ENCODE measurements at regions not wholly inside any gene's neighbourhood (a gene's known extent, or its start where the extent isn't known, plus 50 kb on each side); places are given as distances from the start of the nearest gene placed in this dataset.
"Not testable (repeated sequence)": the region's sequence is repeated elsewhere in the genome, so short reads cannot be mapped to it uniquely, and the experiment has no call there.

- H3K27me3 ChIP-seq (ENCODE audit: insufficient read depth, low read length): no peaks in the 10 kb centered on the region
- H3K9me3 ChIP-seq (ENCODE audit: low read depth, low read length): no peaks in the 10 kb centered on the region
- H3K4me1 ChIP-seq (ENCODE audit: insufficient read depth, low read length): peaks cover 33% of the 10 kb centered on the region
- no peak overlapping the region for H3K4me3 ChIP-seq (ENCODE audit: low read length)
Measured at GRCh38 chrX:39779952-39780783, 317.6 kb downstream of the BCOR start.

- Histone ChIP-seq H3K4me3 (ENCODE audit: low read length) (no peak overlapping the region), H3K9me3 (ENCODE audit: low read depth, low read length) (no peaks in the 10 kb centered on the region), H3K4me1 (ENCODE audit: insufficient read depth, low read length) (peaks cover 28% of the 10 kb centered on the region), H3K27me3 (ENCODE audit: insufficient read depth, low read length) (no peaks in the 10 kb centered on the region)
Measured at GRCh38 chrX:39782276-39782675, 315.5 kb downstream of the BCOR start.

- H3K4me3 ChIP-seq (ENCODE audit: low read length): no peak overlapping the region
- H3K9me3 ChIP-seq (ENCODE audit: low read depth, low read length): no peaks in the 10 kb centered on the region
- H3K27me3 ChIP-seq (ENCODE audit: insufficient read depth, low read length): no peaks in the 10 kb centered on the region
- peaks cover 4% of the 10 kb centered on the region for H3K4me1 ChIP-seq (ENCODE audit: insufficient read depth, low read length)
Measured at GRCh38 chrX:39787999-39788398, 309.8 kb downstream of the BCOR start.

- H3K9me3 ChIP-seq (ENCODE audit: low read depth, low read length): no peaks in the 10 kb centered on the region
Measured at GRCh38 chrX:39788521-39788920, 309.2 kb downstream of the BCOR start.

GRCh38 chrX:39791691-39792090 lies 306.1 kb downstream of the BCOR start:
- no peaks in the 10 kb centered on the region for H3K9me3 ChIP-seq (ENCODE audit: low read depth, low read length)
- H3K4me3 ChIP-seq (ENCODE audit: low read length): no peak overlapping the region
- H3K27me3 ChIP-seq (ENCODE audit: insufficient read depth, low read length): no peaks in the 10 kb centered on the region
- H3K4me1 ChIP-seq (ENCODE audit: insufficient read depth, low read length): peaks cover 4% of the 10 kb centered on the region

More at GRCh38 chrX:39788521-39788920, 309.2 kb downstream of the BCOR start:
- Histone ChIP-seq H3K4me3 (ENCODE audit: low read length) (no peak overlapping the region), H3K27me3 (ENCODE audit: insufficient read depth, low read length) (no peaks in the 10 kb centered on the region), H3K4me1 (ENCODE audit: insufficient read depth, low read length) (peaks cover 4% of the 10 kb centered on the region)

- Histone ChIP-seq H3K4me1 (ENCODE audit: insufficient read depth, low read length) (no peaks in the 10 kb centered on the region), H3K27me3 (ENCODE audit: insufficient read depth, low read length) (no peaks in the 10 kb centered on the region), H3K9me3 (ENCODE audit: low read depth, low read length) (no peaks in the 10 kb centered on the region), H3K4me3 (ENCODE audit: low read length) (no peak overlapping the region)
Measured at GRCh38 chrX:39795605-39796004, 302.2 kb downstream of the BCOR start.

- Histone ChIP-seq H3K4me3 (ENCODE audit: low read length) (no peak overlapping the region), H3K9me3 (ENCODE audit: low read depth, low read length) (no peaks in the 10 kb centered on the region), H3K4me1 (ENCODE audit: insufficient read depth, low read length) (no peaks in the 10 kb centered on the region), H3K27me3 (ENCODE audit: insufficient read depth, low read length) (no peaks in the 10 kb centered on the region)
Measured at GRCh38 chrX:39796856-39797255, 300.9 kb downstream of the BCOR start.

GRCh38 chrX:39798488-39798887 lies 299.3 kb downstream of the BCOR start:
- not testable (repeated sequence) for H3K9me3 ChIP-seq (ENCODE audit: low read depth, low read length); H3K27me3 ChIP-seq (ENCODE audit: insufficient read depth, low read length); H3K4me1 ChIP-seq (ENCODE audit: insufficient read depth, low read length)

GRCh38 chrX:39802354-39802753 lies 295.4 kb downstream of the BCOR start:
- Histone ChIP-seq H3K4me3 (ENCODE audit: low read length) (no peak overlapping the region), H3K9me3 (ENCODE audit: low read depth, low read length) (no peaks in the 10 kb centered on the region), H3K4me1 (ENCODE audit: insufficient read depth, low read length) (no peaks in the 10 kb centered on the region), H3K27me3 (ENCODE audit: insufficient read depth, low read length) (no peaks in the 10 kb centered on the region)

More at GRCh38 chrX:39798488-39798887, 299.3 kb downstream of the BCOR start:
- not testable (repeated sequence) for H3K4me3 ChIP-seq (ENCODE audit: low read length)

- Histone ChIP-seq H3K4me1 (ENCODE audit: insufficient read depth, low read length) (no peaks in the 10 kb centered on the region), H3K9me3 (ENCODE audit: low read depth, low read length) (no peaks in the 10 kb centered on the region), H3K27me3 (ENCODE audit: insufficient read depth, low read length) (no peaks in the 10 kb centered on the region), H3K4me3 (ENCODE audit: low read length) (no peak overlapping the region)
Measured at GRCh38 chrX:39802908-39803307, 294.9 kb downstream of the BCOR start.

- Histone ChIP-seq H3K27me3 (ENCODE audit: insufficient read depth, low read length) (no peaks in the 10 kb centered on the region), H3K9me3 (ENCODE audit: low read depth, low read length) (no peaks in the 10 kb centered on the region)
Measured at GRCh38 chrX:39805022-39805421, 292.7 kb downstream of the BCOR start.

GRCh38 chrX:39805825-39806224 lies 291.9 kb downstream of the BCOR start:
- Histone ChIP-seq H3K9me3 (ENCODE audit: low read depth, low read length) (no peaks in the 10 kb centered on the region), H3K27me3 (ENCODE audit: insufficient read depth, low read length) (no peaks in the 10 kb centered on the region), H3K4me3 (ENCODE audit: low read length) (no peak overlapping the region), H3K4me1 (ENCODE audit: insufficient read depth, low read length) (peaks cover 8% of the 10 kb centered on the region)

More at GRCh38 chrX:39805022-39805421, 292.7 kb downstream of the BCOR start:
- peaks cover 8% of the 10 kb centered on the region for H3K4me1 ChIP-seq (ENCODE audit: insufficient read depth, low read length)
- H3K4me3 ChIP-seq (ENCODE audit: low read length): no peak overlapping the region

- H3K9me3 ChIP-seq (ENCODE audit: low read depth, low read length): no peaks in the 10 kb centered on the region
- H3K4me3 ChIP-seq (ENCODE audit: low read length): no peak overlapping the region
- H3K4me1 ChIP-seq (ENCODE audit: insufficient read depth, low read length): peaks cover 8% of the 10 kb centered on the region
- H3K27me3 ChIP-seq (ENCODE audit: insufficient read depth, low read length): no peaks in the 10 kb centered on the region
Measured at GRCh38 chrX:39808471-39808917, 289.3 kb downstream of the BCOR start.

GRCh38 chrX:39809331-39809730 lies 288.4 kb downstream of the BCOR start:
- Histone ChIP-seq H3K4me3 (ENCODE audit: low read length) (no peak overlapping the region), H3K4me1 (ENCODE audit: insufficient read depth, low read length) (peaks cover 8% of the 10 kb centered on the region), H3K27me3 (ENCODE audit: insufficient read depth, low read length) (no peaks in the 10 kb centered on the region), H3K9me3 (ENCODE audit: low read depth, low read length) (no peaks in the 10 kb centered on the region)

GRCh38 chrX:39810901-39811300 lies 286.9 kb downstream of the BCOR start:
- H3K4me1 ChIP-seq (ENCODE audit: insufficient read depth, low read length): peaks cover 13% of the 10 kb centered on the region
- H3K27me3 ChIP-seq (ENCODE audit: insufficient read depth, low read length): no peaks in the 10 kb centered on the region
- no peaks in the 10 kb centered on the region for H3K9me3 ChIP-seq (ENCODE audit: low read depth, low read length)
- no peak overlapping the region for H3K4me3 ChIP-seq (ENCODE audit: low read length)

GRCh38 chrX:39811376-39811775 lies 286.4 kb downstream of the BCOR start:
- no peak overlapping the region for H3K4me3 ChIP-seq (ENCODE audit: low read length)
- H3K27me3 ChIP-seq (ENCODE audit: insufficient read depth, low read length): no peaks in the 10 kb centered on the region
- H3K9me3 ChIP-seq (ENCODE audit: low read depth, low read length): no peaks in the 10 kb centered on the region
- peaks cover 15% of the 10 kb centered on the region for H3K4me1 ChIP-seq (ENCODE audit: insufficient read depth, low read length)
